SK-N-SH treated with all-trans-retinoic acid at 6 μM for 48 hours (cell line): ENCODE measurements at regions not wholly inside any gene's neighbourhood (a gene's known extent, or its start where the extent isn't known, plus 50 kb on each side); places are given as distances from the start of the nearest gene placed in this dataset.

ENCODE experiments used
- ESRRG ChIP-seq: fragments of 250-450 bp; sonication (Bioruptor Pico); IDR thresholded peaks from 2 replicates; pipeline ENCODE4 v1.6.1; 2021; ENCODE audit warnings: mild to moderate bottlenecking
- GLIS3 ChIP-seq: fragments of 250-450 bp; sonication (Bioruptor Pico); IDR thresholded peaks from 2 replicates; pipeline ENCODE4 v1.5.0; 2020; ENCODE audit warnings: mild to moderate bottlenecking, moderate library complexity
- ISL1 ChIP-seq: fragments of 250-450 bp; sonication (Bioruptor Pico); IDR thresholded peaks from 2 replicates; pipeline ENCODE4 v2.1.2; 2022; ENCODE audit warnings: mild to moderate bottlenecking, moderate library complexity
- RARB ChIP-seq: fragments of 250-450 bp; sonication (Bioruptor Pico); IDR thresholded peaks from 2 replicates; pipeline ENCODE4 v1.8.0; 2021; ENCODE audit warnings: mild to moderate bottlenecking, moderate library complexity
- ZC3H10 ChIP-seq: fragments of 250-450 bp; sonication (Bioruptor Pico); IDR thresholded peaks from 2 replicates; pipeline ENCODE4 v1.5.1; 2021; ENCODE audit warnings: mild to moderate bottlenecking, moderate library complexity
- TF ChIP-seq, protein P1 (sequence below): fragments of 250-450 bp; sonication (Bioruptor Pico); IDR thresholded peaks from 2 replicates; pipeline ENCODE4 v1.8.0; 2020; ENCODE audit warnings: mild to moderate bottlenecking, moderate library complexity, borderline replicate concordance
- TF ChIP-seq, protein P2 (sequence below): fragments of 250-450 bp; sonication (Bioruptor Pico); IDR thresholded peaks from 2 replicates; pipeline ENCODE4 v1.5.0; 2020; ENCODE audit warnings: mild to moderate bottlenecking, moderate library complexity
- TF ChIP-seq, protein P3 (sequence below): fragments of 250-450 bp; sonication (Bioruptor Pico); IDR thresholded peaks from 2 replicates; pipeline ENCODE4 v1.5.1; 2020; ENCODE audit warnings: low read depth, mild to moderate bottlenecking, moderate library complexity

DNA sequence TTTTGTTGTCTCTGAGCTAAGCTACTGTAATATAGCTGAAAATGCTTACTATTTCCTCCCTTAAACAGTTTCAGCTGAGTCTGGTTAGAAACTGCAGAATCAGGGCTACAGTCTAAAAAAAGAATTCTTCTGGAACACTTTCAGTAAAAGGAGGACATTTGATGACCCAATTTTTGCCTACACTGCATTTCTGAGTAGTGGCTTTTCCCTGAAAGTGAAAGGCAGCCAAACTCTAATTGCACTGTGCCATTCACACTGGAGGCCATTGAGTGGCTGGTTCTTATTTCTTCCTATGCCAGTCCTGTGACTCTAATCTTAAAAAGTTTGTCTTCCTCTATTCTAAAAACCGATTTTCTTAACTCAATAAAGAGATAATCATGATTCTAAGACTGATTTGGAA lies 526.0 kb downstream of the CFAP47 start:
- TF ChIP-seq, protein P1, sequence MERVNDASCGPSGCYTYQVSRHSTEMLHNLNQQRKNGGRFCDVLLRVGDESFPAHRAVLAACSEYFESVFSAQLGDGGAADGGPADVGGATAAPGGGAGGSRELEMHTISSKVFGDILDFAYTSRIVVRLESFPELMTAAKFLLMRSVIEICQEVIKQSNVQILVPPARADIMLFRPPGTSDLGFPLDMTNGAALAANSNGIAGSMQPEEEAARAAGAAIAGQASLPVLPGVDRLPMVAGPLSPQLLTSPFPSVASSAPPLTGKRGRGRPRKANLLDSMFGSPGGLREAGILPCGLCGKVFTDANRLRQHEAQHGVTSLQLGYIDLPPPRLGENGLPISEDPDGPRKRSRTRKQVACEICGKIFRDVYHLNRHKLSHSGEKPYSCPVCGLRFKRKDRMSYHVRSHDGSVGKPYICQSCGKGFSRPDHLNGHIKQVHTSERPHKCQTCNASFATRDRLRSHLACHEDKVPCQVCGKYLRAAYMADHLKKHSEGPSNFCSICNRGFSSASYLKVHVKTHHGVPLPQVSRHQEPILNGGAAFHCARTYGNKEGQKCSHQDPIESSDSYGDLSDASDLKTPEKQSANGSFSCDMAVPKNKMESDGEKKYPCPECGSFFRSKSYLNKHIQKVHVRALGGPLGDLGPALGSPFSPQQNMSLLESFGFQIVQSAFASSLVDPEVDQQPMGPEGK (CRISPR knock-in tag): no peak
- TF ChIP-seq RARB: no peak
- TF ChIP-seq GLIS3 (CRISPR knock-in tag): no peak
- TF ChIP-seq ISL1 (CRISPR knock-in tag): no peak
- TF ChIP-seq ZC3H10 (CRISPR knock-in tag): no peak
- TF ChIP-seq ESRRG (CRISPR knock-in tag): no peak
- TF ChIP-seq, protein P2, sequence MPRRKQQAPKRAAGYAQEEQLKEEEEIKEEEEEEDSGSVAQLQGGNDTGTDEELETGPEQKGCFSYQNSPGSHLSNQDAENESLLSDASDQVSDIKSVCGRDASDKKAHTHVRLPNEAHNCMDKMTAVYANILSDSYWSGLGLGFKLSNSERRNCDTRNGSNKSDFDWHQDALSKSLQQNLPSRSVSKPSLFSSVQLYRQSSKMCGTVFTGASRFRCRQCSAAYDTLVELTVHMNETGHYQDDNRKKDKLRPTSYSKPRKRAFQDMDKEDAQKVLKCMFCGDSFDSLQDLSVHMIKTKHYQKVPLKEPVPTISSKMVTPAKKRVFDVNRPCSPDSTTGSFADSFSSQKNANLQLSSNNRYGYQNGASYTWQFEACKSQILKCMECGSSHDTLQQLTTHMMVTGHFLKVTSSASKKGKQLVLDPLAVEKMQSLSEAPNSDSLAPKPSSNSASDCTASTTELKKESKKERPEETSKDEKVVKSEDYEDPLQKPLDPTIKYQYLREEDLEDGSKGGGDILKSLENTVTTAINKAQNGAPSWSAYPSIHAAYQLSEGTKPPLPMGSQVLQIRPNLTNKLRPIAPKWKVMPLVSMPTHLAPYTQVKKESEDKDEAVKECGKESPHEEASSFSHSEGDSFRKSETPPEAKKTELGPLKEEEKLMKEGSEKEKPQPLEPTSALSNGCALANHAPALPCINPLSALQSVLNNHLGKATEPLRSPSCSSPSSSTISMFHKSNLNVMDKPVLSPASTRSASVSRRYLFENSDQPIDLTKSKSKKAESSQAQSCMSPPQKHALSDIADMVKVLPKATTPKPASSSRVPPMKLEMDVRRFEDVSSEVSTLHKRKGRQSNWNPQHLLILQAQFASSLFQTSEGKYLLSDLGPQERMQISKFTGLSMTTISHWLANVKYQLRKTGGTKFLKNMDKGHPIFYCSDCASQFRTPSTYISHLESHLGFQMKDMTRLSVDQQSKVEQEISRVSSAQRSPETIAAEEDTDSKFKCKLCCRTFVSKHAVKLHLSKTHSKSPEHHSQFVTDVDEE: no peak
- TF ChIP-seq, protein P3, sequence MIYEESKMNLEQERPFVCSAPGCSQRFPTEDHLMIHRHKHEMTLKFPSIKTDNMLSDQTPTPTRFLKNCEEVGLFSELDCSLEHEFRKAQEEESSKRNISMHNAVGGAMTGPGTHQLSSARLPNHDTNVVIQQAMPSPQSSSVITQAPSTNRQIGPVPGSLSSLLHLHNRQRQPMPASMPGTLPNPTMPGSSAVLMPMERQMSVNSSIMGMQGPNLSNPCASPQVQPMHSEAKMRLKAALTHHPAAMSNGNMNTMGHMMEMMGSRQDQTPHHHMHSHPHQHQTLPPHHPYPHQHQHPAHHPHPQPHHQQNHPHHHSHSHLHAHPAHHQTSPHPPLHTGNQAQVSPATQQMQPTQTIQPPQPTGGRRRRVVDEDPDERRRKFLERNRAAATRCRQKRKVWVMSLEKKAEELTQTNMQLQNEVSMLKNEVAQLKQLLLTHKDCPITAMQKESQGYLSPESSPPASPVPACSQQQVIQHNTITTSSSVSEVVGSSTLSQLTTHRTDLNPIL (CRISPR knock-in tag): no peak
